ENCODE measurements at regions not wholly inside any gene's neighbourhood (a gene's known extent, or its start where the extent isn't known, plus 50 kb on each side); places are given as distances from the start of the nearest gene placed in this dataset.

GRCh38 chr9:24488896-24489295 is 56.8 kb downstream of the IZUMO3 start:
- TF ChIP-seq, protein P1, sequence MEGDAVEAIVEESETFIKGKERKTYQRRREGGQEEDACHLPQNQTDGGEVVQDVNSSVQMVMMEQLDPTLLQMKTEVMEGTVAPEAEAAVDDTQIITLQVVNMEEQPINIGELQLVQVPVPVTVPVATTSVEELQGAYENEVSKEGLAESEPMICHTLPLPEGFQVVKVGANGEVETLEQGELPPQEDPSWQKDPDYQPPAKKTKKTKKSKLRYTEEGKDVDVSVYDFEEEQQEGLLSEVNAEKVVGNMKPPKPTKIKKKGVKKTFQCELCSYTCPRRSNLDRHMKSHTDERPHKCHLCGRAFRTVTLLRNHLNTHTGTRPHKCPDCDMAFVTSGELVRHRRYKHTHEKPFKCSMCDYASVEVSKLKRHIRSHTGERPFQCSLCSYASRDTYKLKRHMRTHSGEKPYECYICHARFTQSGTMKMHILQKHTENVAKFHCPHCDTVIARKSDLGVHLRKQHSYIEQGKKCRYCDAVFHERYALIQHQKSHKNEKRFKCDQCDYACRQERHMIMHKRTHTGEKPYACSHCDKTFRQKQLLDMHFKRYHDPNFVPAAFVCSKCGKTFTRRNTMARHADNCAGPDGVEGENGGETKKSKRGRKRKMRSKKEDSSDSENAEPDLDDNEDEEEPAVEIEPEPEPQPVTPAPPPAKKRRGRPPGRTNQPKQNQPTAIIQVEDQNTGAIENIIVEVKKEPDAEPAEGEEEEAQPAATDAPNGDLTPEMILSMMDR (IDR thresholded peaks at IDR 0.05; ENCODE audit: low read depth, low read length): no peak
- in situ Hi-C loops (cut with HindIII; ENCODE audit: low sequenced_read_pairs): no loop called here
- H3K4me3 ChIP-seq (ENCODE audit: low read depth, low read length): no peak overlapping the region
- no peak for DNase-seq (ENCODE audit: low read depth, low spot score)

DNA sequence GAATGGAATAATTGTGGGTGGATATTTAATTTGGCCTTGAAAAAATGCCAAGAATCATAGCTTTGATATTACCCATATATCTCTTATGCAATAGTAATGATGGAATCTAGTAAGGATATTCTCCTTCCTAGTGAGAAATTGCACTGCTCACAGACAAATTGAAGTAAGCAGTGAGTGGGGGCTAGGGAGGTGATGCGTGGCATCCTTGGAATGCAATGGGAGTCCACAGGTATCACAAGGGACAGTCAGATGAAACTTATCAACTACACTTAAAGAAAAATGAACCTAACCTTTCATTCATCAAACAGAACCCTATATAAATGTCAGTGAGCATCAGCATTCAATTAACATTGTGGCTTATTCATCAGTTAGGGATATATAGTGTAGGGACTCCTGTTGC is 57.8 kb downstream of the IZUMO3 start:
- no peak overlapping the region for H3K4me3 ChIP-seq (ENCODE audit: low read depth, low read length)
- TF ChIP-seq, protein P1 (IDR thresholded peaks at IDR 0.05; ENCODE audit: low read depth, low read length): no peak
- in situ Hi-C loops (cut with HindIII; ENCODE audit: low sequenced_read_pairs): no loop called here
- DNase-seq (ENCODE audit: low read depth, low spot score): no peak

DNA sequence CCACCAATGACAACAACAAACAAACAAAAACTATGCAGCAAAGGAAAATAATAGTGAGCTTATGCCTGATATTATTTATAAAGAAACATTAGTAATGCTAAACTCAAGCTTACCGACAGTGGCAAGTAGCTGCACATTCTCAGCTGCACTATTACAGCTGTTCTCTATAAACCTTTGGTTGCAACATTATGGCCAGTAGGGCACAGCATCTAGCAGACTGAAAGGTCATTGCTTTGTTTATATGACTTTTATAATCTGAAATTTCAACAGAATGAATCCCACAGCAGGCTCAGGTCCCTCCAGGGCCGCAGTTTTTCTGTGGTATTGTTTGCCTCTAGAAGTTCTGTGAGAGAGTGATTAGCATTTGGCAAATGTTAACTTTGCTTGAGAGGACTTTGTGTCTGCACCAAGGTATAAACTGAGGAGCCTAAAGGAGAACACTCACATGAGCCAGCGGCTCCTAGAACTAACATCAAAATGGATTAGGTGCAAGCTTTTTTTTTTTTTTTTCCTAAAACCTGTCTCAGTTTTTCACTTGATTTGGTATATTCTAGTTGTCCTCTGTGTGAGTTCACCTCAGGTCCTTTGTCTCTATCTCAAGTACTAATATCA is 58.3 kb downstream of the IZUMO3 start:
- H3K4me3 ChIP-seq (ENCODE audit: low read depth, low read length): no peak overlapping the region
- TF ChIP-seq, protein P1 (IDR thresholded peaks at IDR 0.05; ENCODE audit: low read depth, low read length): no peak
- in situ Hi-C loops (cut with HindIII; ENCODE audit: low sequenced_read_pairs): no loop called here
- peak; percentile 6 for DNase-seq (ENCODE audit: low read depth, low spot score)

GRCh38 chr9:24479361-24480059 is 66.2 kb downstream of the IZUMO3 start:
- in situ Hi-C loops (cut with HindIII; ENCODE audit: low sequenced_read_pairs): no loop called here
- no peak overlapping the region for H3K4me3 ChIP-seq (ENCODE audit: low read depth, low read length)
- TF ChIP-seq, protein P1 (IDR thresholded peaks at IDR 0.05; ENCODE audit: low read depth, low read length): no peak
- no peak for DNase-seq (ENCODE audit: low read depth, low spot score)

DNA sequence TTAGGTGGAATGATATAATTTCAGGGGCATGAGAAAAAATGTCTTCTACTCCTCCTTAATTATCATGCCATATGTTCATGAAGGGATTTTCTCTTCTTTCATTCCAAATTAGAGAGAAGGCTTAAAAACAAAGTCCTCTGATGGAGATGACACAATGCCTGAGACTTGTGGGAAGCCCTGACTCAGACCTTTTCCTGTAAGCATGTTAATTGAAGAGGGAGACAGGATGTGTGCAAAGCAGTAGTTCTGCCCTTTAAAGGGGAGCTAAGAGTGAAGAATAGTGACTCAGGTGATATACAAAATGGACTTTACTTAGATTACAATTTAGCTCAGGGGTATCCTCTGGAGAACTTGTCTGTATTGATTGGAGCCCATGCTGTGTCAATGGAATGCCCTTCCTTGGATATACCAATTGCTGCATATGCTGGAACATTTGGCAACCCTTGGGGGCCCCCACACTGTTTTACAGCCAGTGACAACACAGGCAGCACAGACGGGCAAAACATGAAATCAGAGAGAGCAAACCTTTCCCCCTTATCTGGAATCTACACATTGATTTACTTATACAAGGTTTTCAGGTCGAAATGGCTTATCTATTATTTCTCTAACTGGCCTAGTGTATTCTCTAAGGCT is 81.3 kb downstream of the IZUMO3 start:
- H3K4me3 ChIP-seq (ENCODE audit: low read depth, low read length): no peak overlapping the region
- DNase-seq (ENCODE audit: low read depth, low spot score): peak; percentile 78
- TF ChIP-seq, protein P1 (IDR thresholded peaks at IDR 0.05; ENCODE audit: low read depth, low read length): no peak
- in situ Hi-C loops (cut with HindIII; ENCODE audit: low sequenced_read_pairs): no loop called here

- no peak for DNase-seq (ENCODE audit: low read depth, low spot score)
- TF ChIP-seq, protein P1 (IDR thresholded peaks at IDR 0.05; ENCODE audit: low read depth, low read length): no peak
- in situ Hi-C loops (cut with HindIII; ENCODE audit: low sequenced_read_pairs): no loop called here
- no peak overlapping the region for H3K4me3 ChIP-seq (ENCODE audit: low read depth, low read length)
These were observed 82.7 kb downstream of the IZUMO3 start for GRCh38 chr9:24462951-24463350.
